Hematopoietic multipotent progenitor cell (in vitro differentiated cells): ENCODE measurements at regions not wholly inside any gene's neighbourhood (a gene's known extent, or its start where the extent isn't known, plus 50 kb on each side); places are given as distances from the start of the nearest gene placed in this dataset.
A peak's percentile ranks its signal among the peaks of the same experiment; 100 is the strongest.
"Not testable (repeated sequence)": the region's sequence is repeated elsewhere in the genome, so short reads cannot be mapped to it uniquely, and the experiment has no call there.

Experiments
- DNase-seq, 3 donors: peaks; one replicate each; pipeline ENCODE4 v3.0.0-alpha.2; 2011 to 2015; ENCODE audit warnings: low read depth in 2 of 3, low spot score in 2 of 3

GRCh38 chr20:30584403-30584802 is 673.1 kb upstream of the DEFB115 start:
- not testable (repeated sequence) for DNase-seq

GRCh38 chr20:30585244-30585796 is 672.1 kb upstream of the DEFB115 start:
- peak in 2 of 3 donors; percentile 1 to 60 for DNase-seq

DNA sequence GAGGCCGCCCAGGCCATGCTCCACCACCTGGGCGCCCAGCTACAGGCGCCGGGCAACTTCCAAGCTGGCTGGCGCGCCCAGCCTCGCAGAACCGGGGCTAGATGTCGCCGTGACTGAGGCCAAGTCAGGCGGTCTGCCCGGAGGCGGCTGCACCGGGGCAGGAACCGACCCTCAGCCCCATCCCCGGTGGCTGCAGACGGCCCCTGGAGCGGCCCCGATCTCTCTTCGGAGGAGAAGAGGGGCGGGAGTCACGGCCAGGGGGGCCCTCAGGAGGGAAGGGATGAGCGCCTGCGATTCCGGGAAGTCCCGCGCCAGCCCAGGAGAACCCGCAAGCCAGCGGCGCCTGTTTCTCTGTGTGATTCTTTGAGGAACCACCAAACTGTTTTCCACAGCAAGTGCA is 671.3 kb upstream of the DEFB115 start:
- DNase-seq = not testable (repeated sequence)

- DNase-seq = no peak
Measured at GRCh38 chr20:30593572-30593971, 663.9 kb upstream of the DEFB115 start.

DNA sequence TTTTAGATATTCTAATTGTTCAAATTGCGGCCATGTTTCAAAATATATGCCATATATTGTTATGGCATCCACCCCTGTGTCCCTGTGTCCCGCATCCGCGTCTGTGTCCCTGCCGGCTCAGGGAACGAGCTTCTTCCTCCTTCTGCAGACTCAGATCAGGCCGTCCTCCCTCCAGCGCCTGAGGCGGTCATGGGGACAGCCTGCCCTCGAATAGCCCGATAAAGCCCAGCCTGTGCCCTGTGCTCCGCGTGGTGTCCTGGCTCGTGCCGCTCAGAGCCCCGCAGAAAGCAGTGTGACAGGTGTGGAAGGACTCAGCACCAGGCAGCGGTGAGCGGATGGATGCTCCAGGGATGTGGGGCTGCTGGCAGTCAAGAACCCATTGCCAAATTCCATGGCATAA is 663.4 kb upstream of the DEFB115 start:
- DNase-seq = no peak

- DNase-seq = no peak
Measured at GRCh38 chr20:30595698-30596097, 661.8 kb upstream of the DEFB115 start.

- DNase-seq = not testable (repeated sequence)
Measured at GRCh38 chr20:30597429-30597828, 660.0 kb upstream of the DEFB115 start.

- no peak for DNase-seq
Measured at GRCh38 chr20:30598460-30599230, 658.8 kb upstream of the DEFB115 start.

DNA sequence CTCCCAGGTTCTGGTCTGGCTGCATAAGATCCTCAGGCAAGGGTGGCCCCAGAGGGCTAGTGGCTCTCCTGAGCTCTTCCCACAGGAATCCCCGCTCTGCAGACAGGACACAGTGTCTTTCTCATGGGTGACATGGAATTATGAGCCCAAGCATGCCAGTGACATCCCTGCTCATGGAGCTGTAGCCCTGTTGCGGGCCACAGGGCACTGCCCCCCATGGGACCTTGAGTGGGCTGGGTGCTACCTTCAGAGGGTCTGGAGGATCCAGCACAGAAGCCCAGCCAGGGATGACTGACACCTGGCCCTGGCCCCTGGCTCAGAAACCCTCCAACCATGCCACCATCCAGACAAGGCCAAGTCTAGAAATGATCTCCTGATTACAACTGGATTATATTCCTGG is 657.5 kb upstream of the DEFB115 start:
- no peak for DNase-seq

DNA sequence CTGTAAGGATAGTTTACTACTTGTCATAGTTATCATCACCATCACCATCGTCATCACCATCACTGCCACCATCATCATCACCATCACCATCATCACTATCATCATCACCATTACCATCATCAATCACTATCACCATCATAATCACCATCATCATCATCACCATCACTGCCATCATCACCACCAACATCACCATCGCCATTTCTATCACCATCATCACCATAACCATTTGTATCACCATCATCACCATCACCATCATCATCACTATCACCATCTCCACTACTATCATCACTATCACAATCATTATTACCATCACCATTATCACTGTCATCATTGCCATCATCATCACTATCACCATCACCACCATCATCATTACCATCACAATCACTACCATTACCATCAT is 655.5 kb upstream of the DEFB115 start:
- DNase-seq = no peak

GRCh38 chr20:30602424-30602823 is 655.0 kb upstream of the DEFB115 start:
- no peak for DNase-seq

DNA sequence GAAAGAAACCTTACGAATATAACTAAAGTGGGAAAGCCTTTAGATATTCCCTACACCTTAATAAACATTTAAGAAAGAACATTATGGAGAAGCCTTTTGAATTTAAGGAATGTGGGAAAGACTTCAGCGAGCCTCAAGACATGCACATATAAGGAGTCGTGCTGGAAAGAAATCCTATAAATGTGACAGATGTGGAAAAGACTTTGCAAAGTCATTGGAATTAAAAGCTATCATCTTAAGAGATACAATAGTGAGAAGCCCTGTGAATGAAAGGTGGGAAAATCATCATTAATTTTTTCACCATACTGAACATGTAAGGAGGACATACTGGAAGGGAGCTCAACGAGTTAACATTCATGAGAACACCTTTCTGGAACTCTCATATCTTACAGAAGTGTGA is 650.5 kb upstream of the DEFB115 start:
- DNase-seq = no peak

DNA sequence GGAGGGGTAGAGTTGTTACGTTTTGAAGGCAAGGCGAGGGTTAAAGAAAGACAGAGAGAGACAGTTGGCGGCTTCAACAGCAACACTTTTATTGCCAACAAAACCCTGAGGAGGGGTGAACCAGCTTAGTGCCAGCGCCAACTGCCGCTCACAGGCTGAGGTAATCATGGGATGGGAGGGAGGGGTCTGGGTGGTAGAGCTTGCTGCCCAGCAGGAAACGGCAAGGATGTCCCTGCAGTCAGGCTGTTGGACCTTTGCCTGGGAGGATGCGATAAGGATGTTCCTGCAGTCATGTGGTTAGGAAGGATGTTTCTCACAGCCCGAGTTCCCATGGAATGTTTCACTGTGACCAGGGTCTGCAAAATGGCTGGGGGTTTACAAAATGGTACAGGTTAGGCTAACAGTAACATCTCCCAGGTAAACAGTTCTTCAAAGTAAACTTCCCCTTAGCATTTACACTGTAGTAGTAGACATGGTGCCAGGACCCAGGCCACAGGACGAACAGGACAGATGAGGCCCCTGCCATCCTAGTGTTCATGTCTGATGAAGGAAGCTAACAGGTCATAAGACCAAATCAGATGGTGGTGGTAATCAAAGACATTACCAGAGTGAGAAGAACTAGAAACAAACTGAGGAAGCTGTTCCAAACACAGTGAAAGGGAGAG is 647.3 kb upstream of the DEFB115 start:
- no peak for DNase-seq

DNA sequence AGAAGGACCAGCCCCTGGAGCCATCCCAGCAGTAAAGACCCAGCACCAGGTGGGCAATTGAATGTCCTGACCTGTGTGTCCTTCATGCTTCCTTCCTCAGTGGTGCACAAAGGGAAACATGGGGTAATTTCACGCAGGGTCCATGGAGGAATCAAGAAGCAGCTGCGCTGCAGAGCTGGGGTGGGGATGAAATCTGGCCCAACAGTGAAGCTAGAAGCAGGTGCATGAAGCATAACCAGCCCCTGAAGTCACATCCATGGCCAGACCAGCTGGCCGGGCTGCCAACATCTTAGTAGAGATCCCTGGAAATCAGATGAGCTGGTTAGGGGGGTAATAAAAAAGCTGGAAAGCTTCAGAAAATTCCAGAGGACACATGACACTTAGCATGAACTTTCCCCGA is 646.7 kb upstream of the DEFB115 start:
- no peak for DNase-seq

- DNase-seq = no peak
Measured at GRCh38 chr20:30611239-30611984, 646.1 kb upstream of the DEFB115 start.

- no peak for DNase-seq
Measured at GRCh38 chr20:30612344-30612743, 645.1 kb upstream of the DEFB115 start.

GRCh38 chr20:30621346-30621745 is 636.1 kb upstream of the DEFB115 start:
- not testable (repeated sequence) for DNase-seq

GRCh38 chr20:30624310-30624709 is 633.2 kb upstream of the DEFB115 start:
- DNase-seq = not testable (repeated sequence)

DNA sequence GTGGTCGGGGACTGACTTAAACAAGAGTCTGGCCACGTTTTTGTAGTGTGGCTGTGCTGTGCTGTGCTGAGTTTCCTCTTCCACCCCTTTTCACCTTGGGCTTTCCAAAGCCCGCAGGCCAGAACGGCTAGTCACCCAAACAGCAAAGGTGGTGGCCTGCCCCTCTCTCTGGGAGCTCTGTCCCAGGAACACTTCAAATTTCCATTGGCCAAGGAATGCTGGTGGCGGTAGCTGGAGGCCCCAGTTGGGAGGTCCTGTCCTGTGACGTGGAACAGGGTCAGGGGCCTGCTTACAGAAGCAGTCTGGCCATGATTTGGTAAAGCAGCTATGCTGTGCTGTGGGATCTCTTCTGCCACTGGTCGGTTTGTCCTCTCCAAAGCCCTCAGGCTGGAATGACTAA is 628.1 kb upstream of the DEFB115 start:
- DNase-seq = not testable (repeated sequence)

- no peak for DNase-seq
Measured at GRCh38 chr20:30630761-30631160, 626.7 kb upstream of the DEFB115 start.

GRCh38 chr20:30631261-30631789 is 626.1 kb upstream of the DEFB115 start:
- not testable (repeated sequence) for DNase-seq
